ENCODE measurements at regions not wholly inside any gene's neighbourhood (a gene's known extent, or its start where the extent isn't known, plus 50 kb on each side); places are given as distances from the start of the nearest gene placed in this dataset.

DNA sequence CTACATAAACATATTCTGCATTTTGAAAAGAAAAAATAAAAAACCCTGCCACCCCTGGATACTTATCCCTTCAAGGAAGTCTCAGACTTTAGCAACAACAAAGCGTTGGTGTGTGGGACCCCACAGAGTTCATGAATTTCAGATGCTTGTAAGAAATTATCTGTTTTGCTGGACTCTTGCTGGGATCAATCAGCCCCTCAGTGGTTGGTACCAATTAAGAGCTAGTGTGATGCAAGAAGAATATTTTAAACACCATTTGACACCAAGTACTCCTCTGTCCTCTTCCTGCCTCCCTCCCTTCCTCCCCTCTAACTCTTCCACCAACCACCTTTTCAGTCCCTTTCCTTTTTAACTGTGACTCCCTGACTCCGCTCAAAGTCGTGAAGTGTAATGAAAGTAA, 51.5 kb downstream of the SST start:
- DNase-seq (ENCODE audit: low read depth) = no peak

DNA sequence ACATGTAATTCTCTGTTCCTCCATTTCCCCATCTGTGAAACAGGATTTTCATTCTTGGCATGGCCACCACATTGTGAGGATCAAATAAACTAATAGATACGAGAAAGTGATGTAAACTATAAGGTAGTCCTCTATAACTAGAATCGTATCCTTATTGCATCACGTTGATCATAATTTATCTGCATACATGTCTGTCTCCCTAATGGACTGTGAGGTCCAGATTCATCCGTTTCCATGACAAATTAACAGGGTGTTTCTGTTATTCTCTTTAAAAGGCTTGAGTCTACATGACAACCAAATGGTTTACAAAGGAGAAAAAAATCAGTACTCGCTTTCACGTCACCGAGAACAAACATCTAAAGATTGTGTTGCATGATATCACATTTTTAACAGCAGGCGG, 53.0 kb downstream of the SST start:
- DNase-seq (ENCODE audit: low read depth) = no peak

DNA sequence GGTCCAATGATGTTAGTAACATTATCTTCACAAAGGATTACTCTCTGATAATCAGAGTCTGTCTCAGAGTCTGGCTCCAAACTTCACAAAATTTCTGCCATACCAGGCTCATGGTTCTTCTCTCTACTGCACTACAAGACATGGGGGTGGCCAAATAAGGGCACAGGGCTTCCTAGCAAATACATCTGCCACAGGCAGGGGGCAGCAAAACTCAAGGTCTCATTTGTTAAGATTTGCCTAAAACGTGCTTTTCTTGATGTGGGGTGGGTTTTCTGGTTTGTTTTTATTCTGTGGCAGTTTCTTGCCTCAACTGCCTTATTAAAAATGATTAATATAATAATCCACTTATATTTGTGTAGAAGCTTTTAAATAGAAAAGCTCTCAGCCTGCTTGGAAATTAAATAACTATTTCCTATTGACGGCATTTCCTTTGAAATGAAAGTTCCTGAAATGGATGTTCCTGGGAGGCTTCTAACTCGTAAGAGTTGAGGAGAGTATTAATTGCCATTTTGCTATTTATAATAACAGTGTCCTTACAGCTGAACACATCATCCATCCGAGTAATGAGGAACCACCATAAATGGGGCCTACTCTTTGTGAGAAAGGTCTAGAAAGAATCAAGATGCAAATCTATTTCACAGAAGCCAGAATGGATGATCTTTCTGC, 53.8 kb downstream of the SST start:
- DNase-seq (ENCODE audit: low read depth) = peak; percentile 14

DNA sequence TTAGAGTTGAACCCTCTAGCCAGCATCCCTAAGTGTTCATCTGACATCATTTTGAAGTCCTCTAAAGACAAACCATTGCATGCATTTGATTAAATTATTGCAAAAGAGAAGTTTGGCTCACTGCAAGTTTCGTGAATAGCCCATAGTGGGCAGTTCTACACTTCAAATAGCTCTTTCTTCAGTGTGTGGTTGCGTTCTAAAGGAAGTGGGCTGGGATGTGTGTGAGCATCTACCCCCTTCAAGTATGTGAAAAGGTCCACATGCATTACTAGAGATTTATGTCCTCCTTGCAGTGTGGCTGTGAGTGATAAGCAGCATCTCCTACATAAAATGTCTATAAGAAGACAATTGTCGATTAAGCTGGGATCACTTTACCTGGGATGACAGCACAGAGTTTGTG, 54.6 kb downstream of the SST start:
- DNase-seq (ENCODE audit: low read depth) = no peak

- DNase-seq (ENCODE audit: low read depth) = no peak
Measured at GRCh38 chr3:187612656-187613055, 57.5 kb downstream of the SST start.

DNA sequence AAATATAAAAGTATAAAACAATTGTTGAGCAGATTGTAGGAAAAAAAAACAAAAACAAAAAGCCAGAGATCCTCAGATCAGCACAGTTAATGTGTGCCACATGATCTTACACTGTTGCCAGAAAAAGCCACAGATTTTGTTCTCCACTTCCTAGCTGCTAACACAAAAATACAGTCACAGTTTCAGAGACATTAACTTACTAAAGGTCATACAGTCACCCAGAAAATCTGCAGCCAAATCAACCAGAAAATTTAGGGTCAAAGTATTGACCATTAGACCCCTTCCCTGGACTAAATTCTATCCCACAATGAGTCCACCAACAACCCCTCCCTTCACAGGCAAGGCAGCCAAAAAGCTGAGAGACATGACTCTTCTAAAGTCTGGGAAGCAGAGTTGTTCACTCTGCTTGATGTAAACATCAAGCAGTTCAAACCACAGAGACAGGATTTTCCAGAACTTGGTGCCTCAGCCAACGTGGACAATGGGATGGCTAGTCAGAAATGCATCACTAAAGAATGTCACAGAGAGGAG, 59.1 kb downstream of the SST start:
- no peak for DNase-seq (ENCODE audit: low read depth)

GRCh38 chr3:187594272-187594671, 75.9 kb downstream of the SST start:
- no peak for DNase-seq (ENCODE audit: low read depth)

- DNase-seq (ENCODE audit: low read depth) = no peak
Measured at GRCh38 chr3:187593451-187593850, 76.7 kb downstream of the SST start.

GRCh38 chr3:187590861-187591576, 79.2 kb downstream of the SST start:
- no peak for DNase-seq (ENCODE audit: low read depth)

- no peak for DNase-seq (ENCODE audit: low read depth)
Measured at GRCh38 chr3:187587076-187587475, 83.1 kb downstream of the SST start.

DNA sequence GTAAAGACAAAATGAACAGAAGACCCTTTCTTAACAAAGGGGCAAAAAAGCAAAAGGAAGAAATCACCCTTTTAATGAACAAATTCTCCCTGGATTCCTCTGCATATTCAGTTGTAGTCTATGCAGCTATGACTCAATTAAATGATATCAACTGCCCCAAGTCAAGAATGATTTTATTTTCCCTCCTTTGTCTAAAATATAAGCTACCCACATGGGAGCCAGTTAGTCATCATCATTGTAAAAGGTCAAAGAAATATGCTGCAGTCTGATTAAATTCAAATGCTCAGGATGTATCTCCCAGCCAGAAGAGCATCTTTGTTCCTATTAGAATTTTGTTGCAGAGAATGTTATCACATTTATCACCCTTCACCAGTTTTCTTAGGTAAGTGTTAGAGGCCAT, 84.0 kb downstream of the SST start:
- DNase-seq (ENCODE audit: low read depth) = no peak

GRCh38 chr3:187572441-187572840, 97.8 kb downstream of the SST start:
- no peak for DNase-seq (ENCODE audit: low read depth)

GRCh38 chr3:187571701-187572100, 98.5 kb downstream of the SST start:
- no peak for DNase-seq (ENCODE audit: low read depth)

- no peak for DNase-seq (ENCODE audit: low read depth)
Measured at GRCh38 chr3:187570776-187571175, 99.4 kb downstream of the SST start.

DNA sequence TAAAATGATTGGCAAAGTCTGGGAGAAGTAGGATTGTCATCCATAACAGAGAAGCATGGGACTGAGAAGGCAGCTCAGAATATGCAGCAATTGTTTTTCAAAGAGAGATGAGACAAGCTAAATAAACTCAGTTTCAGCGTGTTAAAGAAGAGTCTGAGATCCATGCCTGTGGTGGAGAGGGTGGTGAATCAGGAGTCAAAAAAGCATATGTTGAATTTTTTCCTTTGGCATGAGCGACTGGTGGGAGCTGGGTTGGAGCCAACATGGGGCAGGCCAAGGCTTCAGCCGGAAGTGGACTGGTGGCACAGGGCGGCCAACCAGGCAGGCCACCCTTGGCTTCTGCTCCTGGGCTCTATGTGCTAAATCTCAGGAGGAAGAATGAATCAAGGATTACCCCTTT, 102.0 kb downstream of the SST start:
- peak; percentile 64 for DNase-seq (ENCODE audit: low read depth)

DNA sequence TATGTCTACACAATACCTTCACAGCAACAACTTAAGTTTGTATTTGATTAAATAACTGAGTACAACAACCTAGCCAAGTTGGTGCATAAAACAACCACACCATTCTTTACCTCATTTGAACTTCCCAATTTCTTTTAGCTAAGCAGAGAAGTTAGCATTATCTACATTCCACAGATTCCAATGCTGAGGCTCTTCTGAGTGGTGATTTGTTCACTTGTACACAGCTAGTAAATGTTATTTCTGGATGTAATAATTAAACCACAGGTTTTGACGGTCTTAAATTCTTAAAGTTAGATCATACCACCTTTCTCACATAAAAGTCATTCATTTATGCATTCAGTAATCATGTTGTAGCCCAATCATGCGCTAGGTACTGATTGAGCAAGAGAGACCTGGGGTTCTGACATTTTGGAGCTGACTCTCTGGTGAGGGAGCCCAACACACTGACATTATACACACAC, 102.5 kb downstream of the SST start:
- DNase-seq (ENCODE audit: low read depth) = peak; percentile 74

DNA sequence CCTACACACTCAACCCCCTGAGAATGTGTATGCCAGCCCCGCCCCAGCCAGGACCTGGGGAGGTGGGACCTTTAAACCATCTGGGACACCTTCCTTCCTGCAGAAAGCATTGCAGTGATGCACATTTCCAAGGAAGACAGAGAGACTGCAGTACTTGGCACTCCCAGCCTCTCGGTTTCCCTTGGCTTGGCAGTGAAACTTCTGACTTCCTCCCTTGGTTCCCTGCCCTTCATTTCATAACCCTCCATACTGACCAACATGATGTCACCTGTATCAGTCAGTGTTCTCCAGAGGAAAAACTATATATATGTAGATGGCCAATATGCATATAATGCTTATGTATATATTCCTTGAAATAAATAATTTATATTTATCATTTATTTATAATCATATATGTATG, 103.2 kb downstream of the SST start:
- DNase-seq (ENCODE audit: low read depth) = no peak

DNA sequence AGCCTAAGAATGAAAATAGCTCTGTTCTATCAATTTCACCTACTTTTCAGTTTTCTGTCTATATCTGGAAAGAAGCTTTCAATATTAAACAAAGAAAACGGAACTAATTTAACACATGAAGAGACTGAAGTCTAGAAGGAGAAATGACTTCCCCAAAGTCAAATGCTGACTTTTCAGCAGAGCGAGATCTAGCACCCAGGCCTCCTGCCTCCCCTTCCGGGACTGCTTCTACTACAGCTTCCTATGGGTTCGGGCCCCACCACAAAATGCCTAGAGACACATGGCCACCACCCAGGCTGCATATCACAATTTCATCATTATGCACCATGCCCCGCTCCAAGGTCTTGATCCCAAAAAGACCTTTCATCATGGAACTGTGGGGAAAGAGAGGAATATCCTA, 104.5 kb downstream of the SST start:
- no peak for DNase-seq (ENCODE audit: low read depth)

DNA sequence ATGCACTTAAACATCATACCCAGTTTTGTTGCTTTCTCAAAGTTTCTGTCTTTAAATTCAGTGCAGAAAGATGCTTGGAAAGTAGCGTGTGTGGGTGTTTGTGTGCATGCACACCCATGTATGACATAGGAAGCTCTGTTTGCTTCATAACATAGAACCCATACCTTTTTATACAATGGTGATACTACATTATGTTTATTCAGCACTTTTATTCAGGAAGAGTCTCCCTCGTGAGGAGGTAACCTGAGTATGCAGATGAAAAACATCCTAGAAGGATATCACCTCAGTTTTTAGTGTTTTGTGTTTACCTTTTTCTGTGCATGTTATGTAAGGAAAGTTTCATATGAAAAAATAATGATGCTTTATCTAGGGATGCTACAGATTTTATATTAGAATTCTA, 111.2 kb downstream of the SST start:
- no peak for DNase-seq (ENCODE audit: low read depth)

GRCh38 chr3:187551416-187551815, 118.8 kb downstream of the SST start:
- DNase-seq (ENCODE audit: low read depth) = no peak

DNA sequence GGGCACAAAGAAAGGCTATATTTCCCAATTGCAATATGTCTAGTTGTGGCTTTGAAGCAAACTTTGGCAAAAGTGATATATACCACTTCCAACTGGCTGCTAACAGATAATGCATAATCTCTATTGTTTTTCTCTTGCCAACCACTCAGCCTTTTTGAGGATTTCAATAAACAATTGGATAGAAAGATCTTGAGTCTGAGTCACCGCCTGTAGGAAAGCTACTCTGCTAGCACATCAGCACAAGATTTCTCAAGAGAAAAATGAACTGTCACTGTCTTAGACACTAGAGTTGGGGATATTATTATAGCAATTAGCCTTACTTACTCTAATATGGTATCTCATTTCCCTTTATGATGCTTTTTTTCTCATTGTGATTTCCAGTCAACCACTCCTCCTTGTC, 119.7 kb downstream of the SST start:
- DNase-seq (ENCODE audit: low read depth) = no peak

DNA sequence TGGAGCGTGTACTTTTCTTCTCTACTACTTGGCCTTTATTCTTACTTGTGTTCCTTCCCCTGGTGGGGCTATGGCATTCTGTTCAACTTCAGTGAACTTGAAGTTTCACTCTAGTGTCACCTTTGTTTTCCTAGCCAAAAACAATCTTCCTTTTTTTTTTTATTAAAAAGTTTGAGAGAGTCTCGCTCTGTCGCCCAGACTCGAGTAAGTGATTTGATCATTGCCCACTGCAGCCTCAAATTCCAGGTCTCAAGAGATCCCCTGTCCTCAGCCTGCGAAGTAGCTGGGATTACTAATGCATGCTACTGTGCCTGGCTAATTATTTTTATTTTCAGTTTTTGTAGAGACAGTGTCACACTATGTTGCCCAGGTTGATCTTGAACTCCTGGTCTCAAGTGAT, 124.8 kb downstream of the SST start:
- DNase-seq (ENCODE audit: low read depth) = no peak

- DNase-seq (ENCODE audit: low read depth) = no peak
Measured at GRCh38 chr3:187544326-187544725, 125.9 kb downstream of the SST start.

DNA sequence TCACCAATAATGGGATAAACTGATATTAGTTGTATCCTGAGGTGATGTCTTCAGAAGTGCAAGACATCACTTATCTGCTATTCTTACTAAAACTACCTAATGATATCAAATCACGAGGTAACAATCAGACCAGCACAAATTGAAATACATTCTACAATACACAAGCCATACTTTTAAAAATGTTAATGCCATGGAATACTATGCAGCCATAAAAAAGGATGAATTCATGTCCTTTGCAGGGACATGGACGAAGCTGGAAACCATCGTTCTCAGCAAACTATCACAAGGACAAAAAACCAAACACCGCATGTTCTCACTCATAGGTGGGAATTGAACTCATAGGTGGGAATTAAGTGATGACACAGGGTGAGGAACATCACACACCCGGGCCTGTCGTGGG, 129.3 kb downstream of the SST start:
- DNase-seq (ENCODE audit: low read depth) = no peak
